CD4-positive, alpha-beta memory T cell (primary cell): ENCODE measurements at regions not wholly inside any gene's neighbourhood (a gene's known extent, or its start where the extent isn't known, plus 50 kb on each side); places are given as distances from the start of the nearest gene placed in this dataset.

Experiments used
- CTCF ChIA-PET: fragments of 350-600 bp; sonication (Branson Sonifier 250); formaldehyde crosslinking; loops from one replicate; lab custom pipeline; 2021; ENCODE audit warnings: inconsistent platforms; ENCODE audit not compliant: partially characterized antibody; lab: Charles Lee
- POLR2A ChIA-PET: fragments of 350-600 bp; sonication (Branson Sonifier 250); formaldehyde crosslinking; loops from one replicate; lab custom pipeline; 2021; ENCODE audit not compliant: partially characterized antibody; lab: Charles Lee
- DNase-seq, 5 donors: peaks; one replicate each; pipeline versions ENCODE4 v3.0.0 to v3.0.0-alpha.2; 2020 to 2022; ENCODE audit warnings: mixed read lengths in 1 of 5
- H3K27ac ChIP-seq: one replicate; pipeline ENCODE4 v1.7.0; 2013; ENCODE audit warnings: low read depth, low read length
- H3K27me3 ChIP-seq: 2 replicates; pipeline ENCODE4 v1.7.0; 2013; ENCODE audit warnings: mild to moderate bottlenecking, low read length, moderate library complexity; ENCODE audit not compliant: insufficient read depth
- H3K36me3 ChIP-seq: 2 replicates; pipeline ENCODE4 v1.7.0; 2013; ENCODE audit warnings: mild to moderate bottlenecking, low read length, moderate library complexity; ENCODE audit not compliant: insufficient read depth
- H3K4me1 ChIP-seq: 2 replicates; pipeline ENCODE4 v1.7.0; 2013; ENCODE audit warnings: mild to moderate bottlenecking, low read length, moderate library complexity; ENCODE audit not compliant: insufficient read depth
- H3K4me3 ChIP-seq, 2 donors: one replicate each; pipeline ENCODE4 v1.7.0; 2013; ENCODE audit warnings: low read length in 2 of 2, mild to moderate bottlenecking in 1 of 2
- H3K9me3 ChIP-seq, 2 donors: one replicate each; pipeline ENCODE4 v1.7.0; 2013; ENCODE audit warnings: low read length in 2 of 2, control low read depth in 1 of 2; ENCODE audit not compliant: control insufficient read depth in 1 of 2
- H3K27ac Mint-ChIP-seq, 7 donors: one replicate each; pipeline ENCODE4 v1.8.0; 2020 to 2021; ENCODE audit warnings: mixed read lengths in 7 of 7, mild to moderate bottlenecking in 6 of 7, inconsistent platforms in 3 of 7, moderate library complexity in 3 of 7
- H3K27me3 Mint-ChIP-seq, 2 donors: one replicate each; pipeline ENCODE4 v1.8.0; 2020 to 2021; ENCODE audit warnings: mixed read lengths in 2 of 2
- H3K36me3 Mint-ChIP-seq, 2 donors: one replicate each; pipeline ENCODE4 v1.8.0; 2020 to 2021; ENCODE audit warnings: mixed read lengths in 2 of 2, inconsistent platforms in 1 of 2, mild to moderate bottlenecking in 1 of 2
- H3K4me1 Mint-ChIP-seq, 4 donors: one replicate each; pipeline ENCODE4 v1.8.0; 2020 to 2021; ENCODE audit warnings: mixed read lengths in 4 of 4, mild to moderate bottlenecking in 1 of 4
- H3K4me3 Mint-ChIP-seq, 8 donors: one replicate each; pipeline ENCODE4 v1.8.0; 2020 to 2021; ENCODE audit warnings: mixed read lengths in 8 of 8, mild to moderate bottlenecking in 7 of 8, moderate library complexity in 6 of 8, inconsistent platforms in 3 of 8
- H3K9me3 Mint-ChIP-seq, 8 donors: one replicate each; pipeline ENCODE4 v1.8.0; 2020 to 2021; ENCODE audit warnings: mixed read lengths in 8 of 8, mild to moderate bottlenecking in 5 of 8, inconsistent platforms in 3 of 8, moderate library complexity in 1 of 8
- intact Hi-C: fragments of 100-400 bp; cut with micrococcal nuclease; formaldehyde crosslinking; loops from one replicate; pipeline ENCODE4 v1.15.1; 2023

DNA sequence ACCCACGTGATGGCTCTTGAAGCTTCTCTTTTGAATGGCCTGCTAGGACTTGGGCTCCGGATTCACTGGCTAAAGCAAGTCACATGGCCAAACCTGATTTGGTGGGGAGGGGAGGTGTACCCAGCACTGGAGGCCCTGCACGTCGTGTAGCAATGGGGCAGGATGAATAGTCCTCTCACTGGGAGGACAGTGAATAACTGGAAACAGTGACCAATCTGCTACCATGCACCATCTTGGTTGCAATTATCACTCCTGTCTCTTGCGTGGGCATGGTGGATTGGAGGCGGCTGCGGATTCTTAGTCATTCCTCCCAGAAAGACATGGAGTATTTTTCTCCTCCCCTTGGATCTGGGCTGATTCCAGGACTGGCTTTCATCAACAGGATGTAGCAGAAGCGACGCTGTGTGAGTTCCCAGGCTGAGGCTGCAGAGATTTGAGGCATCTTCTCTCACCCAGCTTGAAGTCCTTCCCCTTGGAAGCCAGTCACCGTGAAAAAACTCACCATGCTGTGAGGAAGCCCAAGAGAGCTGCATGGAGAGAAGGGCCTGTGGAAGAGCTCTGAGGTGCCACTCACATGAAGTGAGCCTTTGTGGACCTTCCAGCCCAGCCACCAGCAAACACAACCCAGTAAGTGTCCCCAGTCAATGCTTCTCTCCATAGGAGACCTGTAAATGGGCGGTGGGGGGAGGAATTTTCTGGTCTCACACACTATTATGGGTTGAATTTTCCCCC is 70.4 kb downstream of the IGLL1 start:
- CTCF ChIA-PET = no interaction called here
- Mint-ChIP-seq H3K9me3 (no peaks in the 10 kb centered on the region), H3K4me3 (no peak overlapping the region), H3K4me1 (no peaks in the 10 kb centered on the region), H3K36me3 (no peaks in the 10 kb centered on the region), H3K27ac (no peak overlapping the region), H3K27me3 (peaks cover 5 to 13% of the 10 kb centered on the region in 2 donors)
- POLR2A ChIA-PET = no interaction called here
- intact Hi-C loops = no loop called here
- no peak for DNase-seq
- Histone ChIP-seq H3K9me3 (no peaks in the 10 kb centered on the region), H3K27ac (no peak overlapping the region), H3K27me3 (no peaks in the 10 kb centered on the region), H3K4me3 (no peak overlapping the region), H3K4me1 (no peaks in the 10 kb centered on the region), H3K36me3 (no peaks in the 10 kb centered on the region)

DNA sequence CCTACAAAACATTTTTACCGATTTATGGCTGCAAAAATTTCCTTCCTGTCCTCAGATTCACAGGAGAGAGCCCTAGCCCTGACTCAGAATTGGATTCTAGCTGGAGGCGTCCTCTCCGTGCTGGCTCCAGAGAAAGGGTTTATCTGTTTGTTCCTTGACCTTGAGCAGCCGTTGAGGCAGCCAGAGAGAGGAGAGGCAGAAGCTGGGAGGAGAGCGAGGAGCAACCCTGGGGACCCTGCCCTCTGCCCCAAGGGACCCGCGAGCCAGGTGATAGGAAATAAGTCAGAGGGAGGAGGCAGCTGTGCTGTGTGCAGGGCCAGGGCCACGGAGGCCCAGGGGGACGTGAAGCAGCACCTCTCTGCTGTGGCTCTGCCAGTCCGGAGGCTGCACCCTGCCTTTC is 75.6 kb downstream of the IGLL1 start:
- DNase-seq = no peak
- no peak overlapping the region for H3K4me3 Mint-ChIP-seq
- peaks cover 5 to 12% of the 10 kb centered on the region in 2 donors for H3K27me3 Mint-ChIP-seq
- H3K9me3 Mint-ChIP-seq = no peaks in the 10 kb centered on the region
- intact Hi-C loops = no loop called here
- no peak overlapping the region for H3K27ac ChIP-seq
- H3K27me3 ChIP-seq = no peaks in the 10 kb centered on the region
- H3K36me3 Mint-ChIP-seq = no peaks in the 10 kb centered on the region
- H3K27ac Mint-ChIP-seq = no peak overlapping the region
- no peak overlapping the region for H3K4me3 ChIP-seq
- H3K4me1 ChIP-seq = no peaks in the 10 kb centered on the region
- no peaks in the 10 kb centered on the region for H3K36me3 ChIP-seq
- no peaks in the 10 kb centered on the region for H3K4me1 Mint-ChIP-seq
- ChIA-PET CTCF (no interaction called here), POLR2A (no interaction called here)
- H3K9me3 ChIP-seq = no peaks in the 10 kb centered on the region

DNA sequence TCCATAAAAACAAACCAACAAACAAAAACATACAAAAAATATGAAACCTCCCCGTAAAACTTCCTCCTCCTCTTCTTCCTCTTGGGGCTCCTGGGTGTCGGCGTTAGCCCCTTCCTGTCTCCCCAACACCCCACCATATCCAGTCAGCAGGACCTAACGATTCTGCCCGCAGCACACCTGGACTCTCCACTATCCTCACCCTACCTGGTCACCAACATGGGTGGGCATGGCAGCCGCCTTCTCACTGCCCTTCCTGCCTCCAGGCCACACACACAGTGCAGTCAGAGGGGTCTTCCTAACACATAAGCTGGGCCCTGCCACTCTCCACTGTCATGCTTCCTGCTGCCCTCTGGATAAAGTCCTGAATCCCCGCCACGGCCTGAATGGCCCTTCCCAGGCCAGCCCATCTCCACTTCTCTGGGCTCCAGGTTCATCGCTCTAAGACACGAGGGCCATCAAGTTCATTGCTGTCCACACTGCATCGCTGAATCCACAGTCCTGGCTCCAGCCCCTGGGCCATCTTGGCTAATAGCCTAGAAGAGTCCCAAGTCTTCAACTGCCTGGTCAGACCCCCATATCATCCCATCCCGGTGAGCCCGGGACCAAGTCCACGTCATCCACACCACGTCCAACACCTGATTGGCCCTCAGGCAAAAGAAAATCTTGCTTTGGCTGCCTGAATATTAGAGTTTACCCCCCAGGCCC is 76.2 kb downstream of the IGLL1 start:
- Mint-ChIP-seq H3K27ac (no peak overlapping the region), H3K4me1 (no peaks in the 10 kb centered on the region), H3K36me3 (no peaks in the 10 kb centered on the region), H3K27me3 (peaks cover 3 to 11% of the 10 kb centered on the region in 2 donors), H3K4me3 (no peak overlapping the region), H3K9me3 (no peaks in the 10 kb centered on the region)
- POLR2A ChIA-PET = no interaction called here
- DNase-seq = no peak
- intact Hi-C loops = no loop called here
- no peaks in the 10 kb centered on the region for H3K36me3 ChIP-seq
- CTCF ChIA-PET = no interaction called here
- H3K27me3 ChIP-seq = no peaks in the 10 kb centered on the region
- H3K4me1 ChIP-seq = no peaks in the 10 kb centered on the region
- no peak overlapping the region for H3K4me3 ChIP-seq
- no peaks in the 10 kb centered on the region for H3K9me3 ChIP-seq
- H3K27ac ChIP-seq = no peak overlapping the region

DNA sequence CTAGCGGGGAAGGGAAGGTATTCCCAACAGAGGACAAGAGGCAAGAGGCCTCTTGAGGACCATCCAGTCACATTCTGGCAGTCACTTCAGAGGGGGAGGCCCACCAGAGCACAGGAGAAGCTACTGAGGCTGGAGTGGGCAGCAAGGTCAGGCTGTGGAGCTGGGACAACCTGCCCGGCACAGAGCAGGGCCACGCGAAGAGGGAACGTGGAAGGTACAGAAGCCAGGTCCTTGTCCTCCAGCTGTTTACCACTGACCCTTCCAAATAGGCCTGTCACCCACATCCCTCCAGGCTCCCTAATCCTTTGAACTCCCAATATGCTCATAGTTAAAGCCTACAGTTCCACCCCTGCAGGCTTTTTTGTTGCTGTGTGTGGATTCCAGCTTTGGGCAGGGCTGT is 76.9 kb downstream of the IGLL1 start:
- Histone ChIP-seq H3K9me3 (no peaks in the 10 kb centered on the region), H3K36me3 (no peaks in the 10 kb centered on the region), H3K27me3 (no peaks in the 10 kb centered on the region), H3K4me1 (no peaks in the 10 kb centered on the region), H3K4me3 (no peak overlapping the region), H3K27ac (no peak overlapping the region)
- no peaks in the 10 kb centered on the region for H3K4me1 Mint-ChIP-seq
- CTCF ChIA-PET = no interaction called here
- POLR2A ChIA-PET = no interaction called here
- H3K36me3 Mint-ChIP-seq = no peaks in the 10 kb centered on the region
- no peaks in the 10 kb centered on the region for H3K9me3 Mint-ChIP-seq
- DNase-seq = no peak
- H3K4me3 Mint-ChIP-seq = no peak overlapping the region
- intact Hi-C loops = no loop called here
- H3K27ac Mint-ChIP-seq = no peak overlapping the region
- H3K27me3 Mint-ChIP-seq = peaks cover 3 to 11% of the 10 kb centered on the region in 2 donors

DNA sequence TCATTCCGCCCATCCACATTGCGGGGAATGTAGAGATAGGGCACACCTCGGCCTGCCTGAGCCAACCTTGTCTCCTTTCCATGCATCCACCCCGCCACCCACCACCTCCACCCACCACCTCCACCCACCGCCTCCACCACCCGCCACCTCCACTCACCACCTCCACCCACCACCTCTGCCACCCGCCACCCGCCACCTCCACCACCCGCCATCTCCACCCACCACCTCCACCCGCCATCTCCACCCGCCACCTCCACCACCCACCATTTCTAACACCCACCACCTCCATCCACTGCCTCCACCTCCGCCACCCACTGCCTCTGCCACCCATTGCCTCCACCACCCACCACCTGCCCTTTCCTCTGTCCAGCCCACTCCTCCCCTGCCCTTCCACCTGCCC is 78.4 kb downstream of the IGLL1 start:
- H3K27ac ChIP-seq = no peak overlapping the region
- Mint-ChIP-seq H3K4me3 (no peak overlapping the region), H3K36me3 (no peaks in the 10 kb centered on the region), H3K4me1 (peaks cover 0 to 8% (median 5%) of the 10 kb centered on the region in 4 donors), H3K27me3 (peaks cover 3 to 7% of the 10 kb centered on the region in 2 donors), H3K9me3 (no peaks in the 10 kb centered on the region), H3K27ac (no peak overlapping the region)
- no peaks in the 10 kb centered on the region for H3K4me1 ChIP-seq
- H3K36me3 ChIP-seq = no peaks in the 10 kb centered on the region
- H3K4me3 ChIP-seq = no peak overlapping the region
- POLR2A ChIA-PET = no interaction called here
- intact Hi-C loops = no loop called here
- CTCF ChIA-PET = no interaction called here
- no peak for DNase-seq
- H3K27me3 ChIP-seq = no peaks in the 10 kb centered on the region
- H3K9me3 ChIP-seq = no peaks in the 10 kb centered on the region

DNA sequence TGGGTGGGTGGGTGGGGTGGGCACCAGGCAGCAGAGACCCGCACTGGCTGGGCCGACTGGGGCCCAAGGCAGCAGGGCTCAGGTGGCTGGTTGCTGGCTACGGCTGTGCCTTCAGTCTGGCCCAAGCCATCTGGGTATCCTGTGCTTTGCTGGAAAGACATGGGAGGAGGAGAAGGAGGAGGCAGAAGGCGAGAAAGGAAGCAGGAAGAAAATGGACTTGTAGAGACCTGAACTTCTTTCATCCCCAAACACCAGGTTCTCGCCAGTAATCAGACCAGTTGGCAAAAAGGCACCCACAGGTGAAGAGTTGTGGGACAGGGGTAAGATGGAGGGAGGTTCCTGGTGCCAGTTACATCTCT is 78.8 kb downstream of the IGLL1 start:
- no peak for DNase-seq
- H3K4me3 Mint-ChIP-seq = no peak overlapping the region
- intact Hi-C loops = no loop called here
- H3K27me3 ChIP-seq = no peaks in the 10 kb centered on the region
- H3K27ac ChIP-seq = no peak overlapping the region
- H3K27ac Mint-ChIP-seq = no peak overlapping the region
- POLR2A ChIA-PET = no interaction called here
- H3K4me1 Mint-ChIP-seq = peaks cover under 1 to 11% (median 6%) of the 10 kb centered on the region in 4 donors
- H3K36me3 ChIP-seq = no peaks in the 10 kb centered on the region
- H3K4me3 ChIP-seq = no peak overlapping the region
- CTCF ChIA-PET = no interaction called here
- peaks cover under 1% of the 10 kb centered on the region for H3K4me1 ChIP-seq
- no peaks in the 10 kb centered on the region for H3K9me3 ChIP-seq
- no peaks in the 10 kb centered on the region for H3K9me3 Mint-ChIP-seq
- H3K36me3 Mint-ChIP-seq = no peaks in the 10 kb centered on the region
- H3K27me3 Mint-ChIP-seq = peaks cover 3 to 7% of the 10 kb centered on the region in 2 donors

DNA sequence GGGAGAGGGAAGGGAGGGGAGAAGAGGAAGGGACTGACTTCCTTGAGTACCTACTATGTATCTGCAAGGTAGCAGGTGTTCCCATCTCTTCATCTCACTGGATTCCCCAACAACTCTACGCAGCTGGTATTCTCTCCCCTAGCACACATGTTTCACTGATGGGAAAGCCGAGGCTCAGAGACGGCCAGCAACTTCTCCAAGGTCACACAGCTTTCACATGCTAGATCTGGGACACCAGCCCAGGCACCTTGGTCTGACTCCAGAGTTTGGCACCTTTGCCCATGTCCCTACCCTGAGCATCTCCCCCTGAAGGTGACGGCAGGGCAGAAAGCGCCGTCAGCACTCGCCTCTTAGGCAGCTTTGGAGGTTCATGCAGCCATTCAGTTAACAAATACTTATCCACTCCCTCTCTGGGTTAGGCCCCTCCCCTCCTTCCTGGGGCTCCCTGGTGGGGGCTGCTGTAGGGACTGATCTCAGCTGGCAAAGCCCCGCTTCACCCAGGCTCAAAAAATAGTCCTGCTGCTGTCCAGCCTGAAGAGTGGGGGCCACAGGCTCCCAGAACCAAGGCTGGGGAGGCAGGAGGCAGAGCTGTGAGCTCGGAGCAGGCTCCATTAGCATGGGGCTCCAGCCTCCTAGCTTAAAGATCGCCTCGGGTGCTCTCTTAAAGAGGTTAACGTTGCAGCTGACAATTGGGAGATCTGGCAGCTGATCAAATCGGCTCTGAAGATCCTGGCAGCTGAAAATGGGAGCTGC is 79.4 kb downstream of the IGLL1 start:
- H3K9me3 Mint-ChIP-seq = no peaks in the 10 kb centered on the region
- no peak overlapping the region for H3K27ac Mint-ChIP-seq
- DNase-seq = no peak
- Histone ChIP-seq H3K36me3 (no peaks in the 10 kb centered on the region), H3K9me3 (no peaks in the 10 kb centered on the region), H3K4me3 (no peak overlapping the region), H3K27ac (no peak overlapping the region), H3K27me3 (no peaks in the 10 kb centered on the region), H3K4me1 (peaks cover 6% of the 10 kb centered on the region)
- H3K4me3 Mint-ChIP-seq = no peak overlapping the region
- H3K4me1 Mint-ChIP-seq = peaks cover 7 to 17% (median 12%) of the 10 kb centered on the region in 4 donors
- intact Hi-C loops = no loop called here
- ChIA-PET POLR2A (no interaction called here), CTCF (no interaction called here)
- H3K27me3 Mint-ChIP-seq = peaks cover 3 to 7% of the 10 kb centered on the region in 2 donors
- H3K36me3 Mint-ChIP-seq = no peaks in the 10 kb centered on the region
